GM19023 (cell line): ENCODE measurements at regions not wholly inside any gene's neighbourhood (a gene's known extent, or its start where the extent isn't known, plus 50 kb on each side); places are given as distances from the start of the nearest gene placed in this dataset.
"Not testable (repeated sequence)": the region's sequence is repeated elsewhere in the genome, so short reads cannot be mapped to it uniquely, and the experiment has no call there.

ENCODE experiments used
- ATAC-seq: cut with Tn5 transposase; IDR thresholded peaks from one replicate; pipeline ENCODE4 v1.9.1; 2021; ENCODE audit warnings: mild to moderate bottlenecking, moderate library complexity; ENCODE audit not compliant: unreplicated experiment

DNA sequence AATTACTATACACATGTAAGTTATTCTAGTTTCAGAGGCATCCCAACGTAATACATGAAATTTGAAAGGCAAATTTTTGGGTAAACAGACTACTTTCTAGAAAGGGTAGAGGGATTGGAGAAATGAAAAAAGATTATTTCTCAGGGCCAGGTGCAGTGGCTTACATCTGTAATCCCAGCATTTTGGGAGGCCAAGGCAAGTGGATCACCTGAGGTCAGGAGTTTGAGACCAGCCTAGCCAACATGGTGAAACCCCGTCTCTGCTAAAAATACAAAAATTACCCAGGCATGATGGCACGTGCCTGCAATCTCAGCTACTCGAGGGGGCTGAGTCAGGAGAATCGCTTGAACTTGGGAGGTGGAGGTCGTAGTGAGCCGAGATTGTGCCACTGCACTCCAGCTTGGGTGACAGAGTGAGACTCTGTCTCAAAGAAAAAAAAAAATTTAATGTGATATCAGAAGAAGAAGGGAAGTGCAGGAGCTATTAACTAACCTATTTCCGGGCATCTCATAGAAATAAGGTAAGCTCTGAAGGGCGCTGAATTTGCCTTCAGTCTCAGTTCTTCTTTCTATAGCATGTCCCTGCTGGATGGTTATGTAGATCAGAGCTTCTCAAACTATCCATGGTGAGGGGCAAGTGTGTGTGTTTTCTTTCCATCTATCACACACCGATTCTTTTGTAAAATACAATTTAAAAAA is 100.3 kb upstream of the MTHFD1L start:
- ATAC-seq = peak; percentile 62

DNA sequence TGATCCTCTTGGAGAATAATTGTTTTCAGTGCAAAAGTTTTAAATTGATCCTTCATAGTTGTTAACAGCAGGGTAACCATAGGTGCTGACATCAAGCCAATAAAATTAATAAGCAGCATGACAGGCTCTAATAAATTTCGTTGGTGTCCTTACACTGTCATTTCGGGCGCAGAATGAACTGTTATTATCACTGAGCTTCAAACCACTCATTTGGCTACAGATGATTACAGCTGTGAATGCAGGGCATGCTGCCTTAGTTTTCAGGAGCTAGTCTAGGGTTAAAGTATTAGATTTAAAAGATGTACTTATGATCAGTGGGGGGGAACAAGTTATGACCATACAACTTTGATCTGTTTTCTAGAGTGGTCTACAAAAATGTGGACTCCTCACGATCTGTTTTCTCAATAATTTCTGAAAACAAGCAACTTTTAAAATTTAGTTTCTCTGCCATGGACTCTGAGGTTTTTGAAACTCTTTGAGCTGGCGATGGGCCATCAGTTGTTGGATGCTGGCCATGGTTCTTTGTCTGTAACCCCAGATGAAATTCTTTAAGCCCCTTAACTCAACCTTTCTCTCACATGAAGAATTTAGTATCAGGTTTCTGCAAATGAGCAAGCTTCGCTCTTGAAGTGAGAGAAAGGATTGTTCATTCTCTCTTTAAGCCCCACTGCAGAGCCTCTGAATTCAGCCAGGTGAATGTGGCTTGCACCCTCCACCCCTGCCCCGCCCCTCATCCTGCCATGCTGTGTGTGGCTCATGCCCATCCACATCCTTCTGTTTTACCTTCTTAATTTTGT is 99.1 kb upstream of the MTHFD1L start:
- ATAC-seq = no peak

DNA sequence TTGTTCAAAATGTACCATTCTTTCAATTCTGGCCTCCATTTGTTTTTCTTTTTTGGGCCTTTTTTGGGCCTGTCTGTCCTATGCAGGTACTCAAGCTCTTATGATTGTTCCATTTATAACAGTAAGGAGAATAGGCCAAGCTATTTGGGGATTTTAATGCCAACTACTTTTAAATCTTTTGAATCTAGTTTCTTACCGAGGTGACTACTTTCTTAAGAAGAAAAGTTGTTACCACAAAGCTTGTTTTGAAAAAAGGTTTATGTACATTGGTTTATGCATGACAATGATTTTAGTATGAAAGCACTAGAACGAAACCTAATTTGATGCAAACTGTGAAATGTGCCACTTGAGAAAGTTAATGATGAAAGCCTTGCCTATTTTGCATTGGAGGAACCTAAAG is 98.3 kb upstream of the MTHFD1L start:
- ATAC-seq = no peak

DNA sequence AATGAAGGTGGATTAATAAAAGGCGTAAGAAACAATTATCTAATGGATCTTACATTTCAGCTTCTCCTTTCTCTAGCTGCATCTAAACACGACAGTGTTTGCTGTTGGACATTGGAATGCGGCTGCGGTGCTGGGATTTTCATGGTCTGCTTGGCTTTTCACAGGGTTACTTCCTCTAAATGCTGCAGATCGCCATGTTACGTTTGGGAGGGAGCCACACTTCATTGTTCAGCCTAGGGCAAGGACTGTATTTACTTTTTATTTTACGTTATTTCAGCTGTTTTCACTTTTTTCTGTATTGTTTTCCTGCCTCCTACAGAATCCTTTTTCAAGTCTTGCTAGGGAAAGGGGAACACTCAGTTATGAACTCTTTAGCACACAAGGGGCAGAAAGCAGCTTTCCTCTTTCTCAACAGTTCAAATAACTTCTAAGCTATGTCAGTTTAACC is 97.9 kb upstream of the MTHFD1L start:
- ATAC-seq = no peak

DNA sequence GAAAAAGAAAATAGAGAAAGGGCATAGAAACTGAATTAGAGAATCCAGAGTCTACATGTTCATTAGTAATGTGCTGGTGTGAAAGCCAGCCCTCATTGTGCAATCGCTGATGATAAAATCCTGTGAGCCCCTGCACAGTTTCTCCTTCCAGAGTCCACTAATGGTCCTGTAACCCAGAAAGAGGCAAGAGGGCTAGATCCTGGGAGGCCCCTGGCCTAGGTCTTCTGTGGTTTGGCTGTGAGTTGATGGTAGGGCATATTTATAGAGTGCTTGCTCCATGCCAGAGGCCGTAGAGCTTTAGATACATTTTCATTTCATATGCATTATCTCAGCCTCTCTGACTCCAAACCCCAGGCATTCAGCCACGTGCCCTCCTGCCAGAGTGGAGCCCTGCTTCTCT is 94.9 kb upstream of the MTHFD1L start:
- no peak for ATAC-seq

DNA sequence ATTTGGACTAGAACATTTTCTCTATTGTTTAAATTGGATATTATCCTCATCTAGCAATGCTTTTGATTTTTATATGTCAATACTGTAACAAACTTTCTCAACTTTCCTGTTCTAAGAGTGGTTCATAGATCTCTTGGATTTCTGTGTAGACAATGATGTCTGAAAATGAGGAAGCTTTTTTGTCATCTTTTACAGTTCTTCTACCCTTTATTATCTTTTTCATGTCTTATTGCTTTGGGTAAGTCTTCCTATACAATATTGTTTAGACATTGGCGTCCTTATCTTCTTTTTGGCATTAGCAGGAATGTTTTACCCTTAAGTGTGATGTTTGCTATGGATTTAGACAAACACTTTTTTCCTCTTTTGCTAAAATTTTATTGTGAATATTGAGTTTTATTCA is 91.5 kb upstream of the MTHFD1L start:
- no peak for ATAC-seq

DNA sequence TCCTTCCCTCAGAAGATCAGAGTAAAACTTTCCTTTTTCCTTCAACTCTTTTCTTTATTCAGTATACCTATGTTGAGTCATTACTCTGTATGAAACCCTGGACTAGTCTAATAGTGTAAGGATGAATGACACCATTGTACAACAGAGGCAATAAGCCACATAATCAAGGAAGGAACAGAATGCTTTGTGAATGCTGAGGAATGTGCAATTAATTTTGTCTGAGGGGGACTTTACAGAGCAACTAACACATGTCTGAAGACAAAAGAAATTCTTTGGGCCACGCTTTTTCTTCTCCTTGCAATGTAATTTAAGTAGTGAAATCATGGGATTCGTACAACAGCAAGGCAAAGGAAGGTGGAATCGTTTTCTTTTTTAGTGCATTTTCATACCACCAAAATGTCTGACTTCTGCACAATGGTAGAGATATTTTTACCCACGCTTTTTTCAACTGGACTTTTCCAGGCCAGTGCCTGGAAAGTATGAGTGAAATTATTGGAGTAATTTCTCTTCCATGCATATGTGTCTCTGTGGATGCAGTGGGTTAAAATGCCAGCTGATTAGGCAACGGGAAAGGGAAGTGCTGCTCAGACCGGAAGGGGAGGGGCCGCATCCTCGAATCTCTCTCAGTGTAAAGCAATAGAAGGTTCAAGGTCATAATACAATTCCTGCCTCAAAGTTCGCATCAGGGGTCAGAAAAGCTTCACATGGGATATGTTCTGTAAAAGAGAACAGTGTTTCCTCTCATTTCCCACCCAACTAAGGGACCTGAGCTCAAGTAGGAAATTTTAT is 89.9 kb upstream of the MTHFD1L start:
- ATAC-seq = no peak

DNA sequence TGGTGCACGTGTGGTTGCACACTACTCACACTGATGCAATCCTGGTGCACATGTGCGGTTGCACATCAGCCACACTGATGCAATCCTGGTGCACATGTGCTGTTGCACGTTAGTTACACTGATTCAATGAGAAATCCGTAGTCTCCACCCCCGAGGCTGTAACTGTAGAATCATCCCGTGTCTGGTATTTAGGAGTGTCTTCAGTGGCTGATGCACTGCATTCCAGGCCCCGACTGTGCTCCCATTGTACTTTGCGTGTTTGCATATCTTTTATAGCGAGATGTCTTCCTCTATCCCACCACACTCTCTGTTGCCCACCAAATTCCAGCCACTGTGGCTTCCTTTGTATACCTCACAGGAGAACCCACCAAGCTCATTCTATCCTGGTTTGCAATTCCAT is 87.8 kb upstream of the MTHFD1L start:
- no peak for ATAC-seq

DNA sequence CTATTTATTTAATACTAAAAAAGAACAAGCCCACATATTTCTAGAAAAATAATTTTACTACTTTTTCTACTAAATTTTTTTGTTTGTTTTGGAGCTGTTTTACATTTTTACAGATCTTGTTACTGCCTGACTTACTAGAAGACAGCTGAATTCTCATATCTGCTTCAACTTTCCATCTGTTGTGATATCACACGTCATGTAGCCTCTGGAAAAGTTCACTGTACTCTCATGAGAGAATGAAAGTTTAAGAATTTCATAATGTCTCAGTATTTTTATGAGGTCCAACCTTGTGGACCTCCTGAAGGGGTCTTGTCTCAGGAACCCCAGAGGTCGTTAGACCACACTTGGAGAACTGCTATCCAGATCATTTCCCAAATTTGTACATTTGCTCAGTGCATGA is 81.7 kb upstream of the MTHFD1L start:
- ATAC-seq = no peak

DNA sequence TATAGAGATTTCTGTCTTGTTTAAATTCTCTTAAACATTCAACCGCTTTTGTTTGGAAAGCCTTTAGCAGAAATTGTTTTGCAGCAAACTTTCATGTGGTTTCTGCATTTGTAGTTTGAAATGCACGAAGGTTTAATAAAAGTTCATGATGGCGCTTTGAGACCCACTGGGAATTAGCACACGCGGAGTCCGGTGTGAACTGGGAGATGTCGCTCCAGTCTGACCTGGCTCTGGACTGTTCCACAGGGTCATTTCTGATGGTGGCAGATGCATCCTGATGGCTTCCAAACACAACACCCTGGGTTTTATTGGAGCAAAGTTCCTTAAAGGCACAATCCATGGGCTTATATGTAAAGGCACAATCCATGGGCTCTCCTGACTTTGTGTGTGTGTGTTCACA is 78.1 kb upstream of the MTHFD1L start:
- no peak for ATAC-seq

DNA sequence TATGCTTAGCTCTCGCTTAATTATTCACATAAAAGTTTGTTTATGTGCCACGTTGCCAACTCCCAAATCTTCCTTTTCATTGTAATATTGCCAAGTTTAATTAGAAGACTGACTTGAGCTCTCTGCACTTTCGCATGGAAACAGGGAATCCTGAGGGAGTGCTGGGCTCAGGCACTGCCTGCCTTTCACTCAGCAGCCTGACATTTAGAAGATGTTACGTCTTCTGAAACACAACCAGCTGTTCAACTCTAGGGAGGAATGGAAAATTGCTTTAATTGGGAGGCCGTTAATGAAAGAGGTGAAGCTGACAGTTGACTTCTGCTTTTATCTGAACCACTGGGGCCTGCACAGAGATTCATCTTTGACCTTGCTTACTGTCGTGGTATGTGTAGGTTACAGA is 77.4 kb upstream of the MTHFD1L start:
- ATAC-seq = no peak

DNA sequence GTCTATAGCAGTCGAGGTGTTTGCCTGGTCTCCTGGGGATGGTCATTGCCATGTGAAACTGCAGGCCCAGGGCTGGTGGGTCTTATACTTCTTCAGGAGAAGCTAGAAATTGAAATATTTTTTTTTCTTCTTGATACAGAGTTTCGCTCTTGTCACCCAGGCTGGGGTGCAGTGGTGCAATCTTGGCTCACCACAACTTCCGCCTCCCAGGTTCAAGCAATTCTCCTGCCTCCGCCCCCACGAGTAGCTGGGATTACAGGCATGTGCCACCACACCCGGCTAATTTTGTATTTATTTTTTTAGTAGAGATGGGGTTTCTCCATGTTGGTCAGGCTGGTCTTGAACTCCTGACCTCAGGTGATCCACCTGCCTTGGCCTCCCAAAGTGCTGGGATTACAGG is 75.6 kb upstream of the MTHFD1L start:
- ATAC-seq = not testable (repeated sequence)

DNA sequence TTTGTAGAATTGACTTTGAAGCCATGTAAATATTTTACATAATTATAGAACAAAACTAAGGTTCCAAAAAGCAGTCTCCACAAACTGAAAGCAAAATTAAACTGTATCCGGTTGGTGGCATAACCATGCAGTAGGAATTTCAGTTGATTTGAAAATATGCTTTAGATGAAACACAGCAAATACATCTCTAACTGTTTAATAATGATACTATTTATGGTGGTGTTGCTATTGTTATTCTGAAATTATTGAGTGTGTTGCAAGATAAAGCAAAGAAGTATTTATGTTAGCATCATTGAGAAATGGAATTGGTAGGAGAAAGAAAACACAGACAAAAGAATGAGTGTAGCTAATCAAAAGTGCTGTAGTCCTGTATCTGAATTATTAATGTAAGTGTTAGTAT is 73.8 kb upstream of the MTHFD1L start:
- no peak for ATAC-seq

DNA sequence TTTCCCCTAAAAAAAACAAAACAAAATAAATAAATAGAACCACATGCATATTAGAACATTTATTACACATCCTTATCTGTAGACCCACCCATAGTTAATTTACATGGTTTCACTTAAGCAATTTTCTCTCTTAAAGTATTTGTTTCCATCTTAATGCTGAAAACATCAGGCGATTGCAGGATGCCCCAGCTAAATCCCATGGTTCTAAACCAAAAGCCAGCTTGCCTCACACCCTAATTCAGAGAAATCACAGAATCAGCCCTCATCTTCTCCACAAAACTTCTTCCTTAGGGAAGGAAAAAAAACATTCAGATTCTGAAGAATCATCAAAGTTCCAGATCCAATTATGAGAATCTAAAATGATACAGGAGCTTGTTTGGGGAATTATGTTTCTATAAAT is 67.6 kb upstream of the MTHFD1L start:
- no peak for ATAC-seq

DNA sequence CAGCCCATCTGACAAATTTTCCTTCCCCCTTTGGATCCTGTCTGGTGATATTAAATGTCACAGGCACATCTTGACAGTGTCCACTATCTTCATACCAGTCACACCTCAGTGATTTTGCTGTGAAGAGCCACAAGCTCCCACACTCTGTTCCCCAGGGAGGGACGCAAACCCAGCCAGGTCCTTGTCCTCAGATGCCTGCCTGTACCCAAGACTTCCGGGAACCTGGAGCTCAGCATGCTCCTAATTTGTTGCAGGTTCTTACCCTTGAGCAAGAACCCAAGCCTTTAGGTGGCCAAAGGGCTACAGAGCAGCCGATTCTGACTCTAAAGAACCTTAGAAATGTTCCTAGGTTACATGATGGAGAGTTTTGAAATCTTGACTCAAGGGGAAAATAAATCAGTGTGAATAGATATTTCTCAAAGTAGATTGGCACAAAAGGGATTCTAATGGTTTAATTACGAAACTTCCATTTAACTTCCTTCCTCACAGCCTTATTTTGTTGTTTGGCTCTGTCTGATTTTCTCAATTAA is 66.2 kb upstream of the MTHFD1L start:
- ATAC-seq = no peak

DNA sequence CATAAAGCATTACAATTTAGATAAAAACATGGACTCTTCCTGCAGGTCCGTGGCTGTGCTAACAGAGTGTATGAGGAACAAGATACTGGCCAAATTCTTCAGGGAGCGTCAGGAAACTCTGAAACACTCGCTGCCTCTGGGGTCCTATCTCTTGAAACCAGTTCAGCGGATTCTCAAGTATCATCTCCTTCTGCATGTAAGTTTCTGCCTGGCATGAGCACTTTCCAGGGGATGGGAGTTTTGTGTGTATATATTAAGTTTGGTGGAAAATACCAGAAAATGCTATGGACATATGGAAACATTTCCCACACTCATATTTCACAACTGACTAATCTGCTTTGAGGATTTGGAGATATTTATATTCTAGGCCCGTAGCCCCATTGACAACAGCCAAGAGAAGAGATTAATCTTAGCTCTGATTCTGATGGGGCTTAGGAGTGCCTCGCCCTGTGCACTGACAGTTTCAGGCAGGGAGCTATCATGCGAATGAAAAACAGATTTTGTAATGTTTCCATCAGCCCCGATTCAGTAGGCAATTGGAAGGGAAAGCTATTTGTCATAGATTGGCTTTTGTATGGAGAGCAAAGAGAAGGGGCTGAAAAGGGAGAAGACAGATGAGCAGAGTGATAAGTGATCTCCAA is 64.7 kb upstream of the MTHFD1L start:
- no peak for ATAC-seq

DNA sequence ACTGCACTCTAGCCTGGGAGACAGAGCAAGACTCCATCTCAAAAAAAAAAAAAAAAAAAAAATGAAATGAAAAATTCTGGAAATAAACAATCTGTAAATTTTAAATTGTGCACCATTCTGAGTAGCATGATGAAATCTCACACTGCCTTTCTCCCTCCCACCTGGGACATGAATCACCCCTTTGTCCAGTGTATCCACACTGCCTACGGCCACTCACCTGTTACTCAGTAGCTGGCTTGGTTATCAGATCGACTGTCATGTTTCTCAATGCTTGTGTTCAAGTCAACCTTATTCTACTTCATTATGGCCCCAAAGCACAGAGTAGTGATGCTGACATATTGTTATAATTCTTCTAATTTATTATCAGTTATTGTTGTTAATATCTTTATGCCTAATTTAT is 58.7 kb upstream of the MTHFD1L start:
- ATAC-seq = no peak

DNA sequence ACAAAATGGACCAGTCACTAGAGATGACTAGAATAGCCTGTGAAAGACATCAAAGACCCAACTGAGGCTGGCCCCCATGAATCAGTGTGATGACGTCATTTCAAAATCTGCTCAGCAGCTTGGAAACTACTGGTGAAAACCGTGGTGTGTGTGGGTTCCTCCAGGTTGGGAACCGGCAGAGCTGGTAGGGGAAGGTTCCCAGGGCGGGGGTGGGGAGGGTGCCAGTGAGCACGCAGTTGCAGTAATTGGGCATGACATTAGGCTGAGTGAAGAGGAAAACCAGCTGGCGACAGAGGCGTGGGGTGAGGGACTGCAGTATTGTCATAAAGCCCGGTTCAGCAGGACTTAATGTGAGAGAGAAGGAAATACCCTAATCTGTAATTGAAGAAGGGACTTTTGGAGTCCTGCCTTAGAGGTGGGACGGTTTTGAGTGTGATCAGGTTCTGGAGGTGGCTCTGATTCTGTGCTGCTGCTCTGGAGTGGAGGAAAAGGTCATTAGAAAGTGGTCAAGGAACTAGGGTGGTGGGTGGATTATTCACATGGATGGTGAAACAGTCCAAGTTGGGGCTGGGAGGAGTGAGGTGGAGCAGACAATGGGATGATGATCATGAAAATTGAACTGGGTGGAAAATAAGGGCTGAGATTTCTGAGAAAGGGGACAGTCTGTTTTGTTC is 52.0 kb upstream of the MTHFD1L start:
- peak; percentile 69 for ATAC-seq

DNA sequence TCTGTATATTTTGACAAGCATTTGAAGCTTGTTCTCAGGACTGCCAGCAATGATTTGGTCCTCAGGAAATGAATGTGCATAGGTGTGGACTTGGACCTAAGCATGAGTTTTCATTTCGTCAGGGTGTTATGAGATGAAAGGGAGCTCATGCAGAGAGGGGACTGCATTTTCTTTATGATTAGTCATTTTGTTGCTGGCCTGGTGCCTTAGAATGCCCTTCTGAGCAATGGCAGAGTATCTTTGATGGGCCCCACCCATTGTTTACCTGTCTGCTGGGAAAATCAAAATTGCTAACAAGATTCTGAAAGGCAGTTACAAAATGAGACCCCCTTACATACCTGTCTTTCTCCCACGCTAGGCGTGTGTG is 51.5 kb upstream of the MTHFD1L start:
- peak; percentile 62 for ATAC-seq
